ENCODE measurements at regions not wholly inside any gene's neighbourhood (a gene's known extent, or its start where the extent isn't known, plus 50 kb on each side); places are given as distances from the start of the nearest gene placed in this dataset.

DNA sequence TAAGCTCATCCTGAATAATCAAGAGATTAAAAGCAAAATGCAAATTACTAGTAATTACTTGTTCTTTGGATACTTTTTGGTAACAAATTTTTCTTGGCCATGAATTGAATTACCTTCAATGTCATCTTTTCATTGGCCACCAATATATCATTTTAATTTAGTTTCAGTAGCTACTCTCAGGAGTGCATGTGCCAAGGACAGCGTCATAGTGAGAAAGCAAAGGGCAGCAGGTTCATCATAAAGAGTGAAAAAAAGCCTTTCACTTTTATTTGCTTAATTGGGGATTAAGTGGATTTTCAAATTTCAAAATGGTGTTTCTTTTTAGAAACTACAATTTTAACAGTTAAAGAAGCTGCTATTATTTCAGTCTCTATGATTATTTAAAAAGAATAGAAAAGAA lies 815.2 kb downstream of the NR4A2 start:
- H3K36me3 ChIP-seq, result no peaks in the 10 kb centered on the region
- H3K27me3 ChIP-seq, result no peaks in the 10 kb centered on the region
- H3K4me3 ChIP-seq, result no peak overlapping the region
- WGBS, 2 donors, result 52 to 61% methylated on average over 1 of the region's 1 CpG
- intact Hi-C loops (cut with DNase I), result no loop called here
- H3K4me1 ChIP-seq, result no peaks in the 10 kb centered on the region
- no peak overlapping the region for H3K27ac ChIP-seq
- no peak for DNase-seq
- no peak for TF ChIP-seq POLR2A (IDR thresholded peaks at IDR 0.05)
- TF ChIP-seq, protein P1, sequence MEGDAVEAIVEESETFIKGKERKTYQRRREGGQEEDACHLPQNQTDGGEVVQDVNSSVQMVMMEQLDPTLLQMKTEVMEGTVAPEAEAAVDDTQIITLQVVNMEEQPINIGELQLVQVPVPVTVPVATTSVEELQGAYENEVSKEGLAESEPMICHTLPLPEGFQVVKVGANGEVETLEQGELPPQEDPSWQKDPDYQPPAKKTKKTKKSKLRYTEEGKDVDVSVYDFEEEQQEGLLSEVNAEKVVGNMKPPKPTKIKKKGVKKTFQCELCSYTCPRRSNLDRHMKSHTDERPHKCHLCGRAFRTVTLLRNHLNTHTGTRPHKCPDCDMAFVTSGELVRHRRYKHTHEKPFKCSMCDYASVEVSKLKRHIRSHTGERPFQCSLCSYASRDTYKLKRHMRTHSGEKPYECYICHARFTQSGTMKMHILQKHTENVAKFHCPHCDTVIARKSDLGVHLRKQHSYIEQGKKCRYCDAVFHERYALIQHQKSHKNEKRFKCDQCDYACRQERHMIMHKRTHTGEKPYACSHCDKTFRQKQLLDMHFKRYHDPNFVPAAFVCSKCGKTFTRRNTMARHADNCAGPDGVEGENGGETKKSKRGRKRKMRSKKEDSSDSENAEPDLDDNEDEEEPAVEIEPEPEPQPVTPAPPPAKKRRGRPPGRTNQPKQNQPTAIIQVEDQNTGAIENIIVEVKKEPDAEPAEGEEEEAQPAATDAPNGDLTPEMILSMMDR (IDR thresholded peaks at IDR 0.05), result no peak
- H3K9me3 ChIP-seq, result no peaks in the 10 kb centered on the region

DNA sequence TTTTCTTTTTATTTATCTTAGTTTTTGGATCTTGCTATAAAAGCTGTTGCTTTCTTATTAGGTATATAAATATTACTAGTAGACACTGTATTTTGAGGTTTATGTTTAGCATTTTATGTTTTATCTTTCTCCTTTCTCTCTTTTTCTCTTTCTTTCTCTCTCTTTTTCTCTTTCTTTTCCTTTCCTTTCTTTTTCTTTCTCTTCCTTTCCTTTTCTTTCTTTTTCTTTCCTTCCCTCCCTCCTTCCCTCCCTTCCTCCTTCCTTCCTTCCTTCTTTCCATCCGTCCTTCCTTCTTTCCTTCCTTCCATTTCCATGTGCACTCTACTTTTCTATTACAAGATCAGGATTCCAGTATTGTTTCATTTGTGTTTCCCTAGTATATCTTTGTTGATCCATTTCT lies 814.8 kb downstream of the KCNJ3 start:
- H3K9me3 ChIP-seq, result no peaks in the 10 kb centered on the region
- WGBS, 2 donors, result 69 to 100% methylated on average over 1 of the region's 1 CpG
- no peaks in the 10 kb centered on the region for H3K36me3 ChIP-seq
- H3K4me1 ChIP-seq, result no peaks in the 10 kb centered on the region
- H3K4me3 ChIP-seq, result no peak overlapping the region
- no peaks in the 10 kb centered on the region for H3K27me3 ChIP-seq
- TF ChIP-seq, protein P1 (IDR thresholded peaks at IDR 0.05), result no peak
- no peak for TF ChIP-seq POLR2A (IDR thresholded peaks at IDR 0.05)
- no peak overlapping the region for H3K27ac ChIP-seq
- intact Hi-C loops (cut with DNase I), result no loop called here
- no peak for DNase-seq

DNA sequence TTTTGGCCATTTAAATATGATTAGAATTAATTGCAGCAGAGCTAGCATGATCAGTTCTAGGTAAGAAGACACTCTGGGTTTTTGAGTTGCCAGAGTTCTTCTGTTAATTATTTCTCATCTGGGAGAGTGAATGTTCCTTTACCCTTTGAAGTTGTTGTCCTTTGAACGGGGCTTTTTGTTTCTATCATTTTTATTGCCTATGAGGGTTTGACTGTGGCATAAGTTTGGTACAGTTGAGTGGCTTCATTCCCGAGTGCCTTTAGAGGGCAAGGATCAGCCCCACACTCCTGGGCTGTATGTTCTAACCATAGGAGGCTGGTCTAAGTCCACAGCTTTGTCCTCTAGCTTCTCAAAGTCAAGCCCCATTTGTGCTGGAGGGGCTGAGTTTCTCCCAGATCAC lies 804.3 kb downstream of the KCNJ3 start:
- TF ChIP-seq POLR2A (IDR thresholded peaks at IDR 0.05), result no peak
- TF ChIP-seq, protein P1 (IDR thresholded peaks at IDR 0.05), result no peak
- Histone ChIP-seq H3K9me3 (no peaks in the 10 kb centered on the region), H3K27ac (no peak overlapping the region), H3K36me3 (no peaks in the 10 kb centered on the region), H3K27me3 (no peaks in the 10 kb centered on the region), H3K4me1 (no peaks in the 10 kb centered on the region), H3K4me3 (no peak overlapping the region)
- intact Hi-C loops (cut with DNase I), result no loop called here
- no peak for DNase-seq
- WGBS, 2 donors, result 45 to 52% methylated on average over 1 to 2 of the region's 2 CpGs

DNA sequence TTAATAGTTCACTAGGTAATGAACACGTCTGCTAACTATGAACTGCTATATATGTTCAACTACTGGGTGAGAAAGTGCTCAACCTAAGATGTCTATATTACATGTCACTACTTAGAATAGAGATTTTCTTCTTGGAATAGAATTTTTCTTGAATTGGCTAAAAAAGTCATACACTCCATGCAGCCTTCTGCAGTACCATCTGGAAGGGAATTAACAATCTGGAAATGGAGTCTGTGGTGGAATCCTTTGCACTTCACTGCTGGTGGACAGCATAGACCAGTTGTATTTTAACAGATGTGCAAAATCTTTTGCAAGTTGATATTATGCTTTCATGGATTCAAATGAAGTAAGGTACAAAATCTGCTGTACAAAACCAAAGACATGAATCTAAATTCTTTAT lies 799.6 kb downstream of the KCNJ3 start:
- H3K36me3 ChIP-seq, result no peaks in the 10 kb centered on the region
- no peak overlapping the region for H3K27ac ChIP-seq
- DNase-seq, result no peak
- intact Hi-C loops (cut with DNase I), result no loop called here
- no peaks in the 10 kb centered on the region for H3K9me3 ChIP-seq
- 81 to 86% methylated on average over 1 of the region's 1 CpG for WGBS, 2 donors
- H3K4me1 ChIP-seq, result no peaks in the 10 kb centered on the region
- no peak overlapping the region for H3K4me3 ChIP-seq
- no peaks in the 10 kb centered on the region for H3K27me3 ChIP-seq
- TF ChIP-seq, protein P1 (IDR thresholded peaks at IDR 0.05), result no peak
- TF ChIP-seq POLR2A (IDR thresholded peaks at IDR 0.05), result no peak

DNA sequence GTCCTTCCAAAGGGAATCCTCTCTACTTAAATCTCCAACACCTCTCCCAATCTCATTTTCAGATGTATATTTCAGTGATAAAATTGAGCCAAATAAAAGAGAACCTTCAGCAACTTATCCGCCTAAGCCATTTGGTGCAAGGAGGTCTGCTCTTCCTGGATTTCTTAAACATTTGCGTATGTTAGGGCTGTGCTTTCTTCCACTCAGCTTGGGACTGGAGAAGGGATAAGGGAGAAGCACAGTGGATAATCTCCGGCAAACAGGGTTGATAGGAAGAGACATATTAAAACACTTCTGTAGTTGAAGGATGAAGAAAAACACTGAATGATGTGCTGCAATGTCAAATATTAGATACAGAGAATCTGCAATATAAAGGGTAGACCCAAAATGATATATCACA lies 796.2 kb downstream of the KCNJ3 start:
- no peak for DNase-seq
- no peak for TF ChIP-seq POLR2A (IDR thresholded peaks at IDR 0.05)
- TF ChIP-seq, protein P1 (IDR thresholded peaks at IDR 0.05), result no peak
- 48 to 59% methylated on average over 3 of the region's 3 CpGs for WGBS, 2 donors

More for the DNA sequence above, 796.2 kb downstream of the KCNJ3 start:
- Histone ChIP-seq H3K4me3 (no peak overlapping the region), H3K4me1 (no peaks in the 10 kb centered on the region), H3K27ac (no peak overlapping the region), H3K36me3 (no peaks in the 10 kb centered on the region), H3K9me3 (no peaks in the 10 kb centered on the region), H3K27me3 (no peaks in the 10 kb centered on the region)
- intact Hi-C loops (cut with DNase I), result no loop called here
